Posterior vena cava (tissue), 2 donors: ENCODE measurements at regions not wholly inside any gene's neighbourhood (a gene's known extent, or its start where the extent isn't known, plus 50 kb on each side); places are given as distances from the start of the nearest gene placed in this dataset.
A peak's percentile ranks its signal among the peaks of the same experiment; 100 is the strongest.

Experiments used
- DNase-seq: peaks from one replicate; pipeline ENCODE4 v3.0.0-alpha.2; 2020; ENCODE audit warnings: low spot score
- intact Hi-C, 2 donors: fragments of 100-400 bp; cut with DNase I; formaldehyde crosslinking; loops; one replicate each; pipeline versions ENCODE4 v1.14.1 to v1.14.2; 2022 to 2023
- donor health status: DM: yes; HTN: yes; CAD: no.
- donor health status: DM: yes; HTN: yes; CAD: no.

DNA sequence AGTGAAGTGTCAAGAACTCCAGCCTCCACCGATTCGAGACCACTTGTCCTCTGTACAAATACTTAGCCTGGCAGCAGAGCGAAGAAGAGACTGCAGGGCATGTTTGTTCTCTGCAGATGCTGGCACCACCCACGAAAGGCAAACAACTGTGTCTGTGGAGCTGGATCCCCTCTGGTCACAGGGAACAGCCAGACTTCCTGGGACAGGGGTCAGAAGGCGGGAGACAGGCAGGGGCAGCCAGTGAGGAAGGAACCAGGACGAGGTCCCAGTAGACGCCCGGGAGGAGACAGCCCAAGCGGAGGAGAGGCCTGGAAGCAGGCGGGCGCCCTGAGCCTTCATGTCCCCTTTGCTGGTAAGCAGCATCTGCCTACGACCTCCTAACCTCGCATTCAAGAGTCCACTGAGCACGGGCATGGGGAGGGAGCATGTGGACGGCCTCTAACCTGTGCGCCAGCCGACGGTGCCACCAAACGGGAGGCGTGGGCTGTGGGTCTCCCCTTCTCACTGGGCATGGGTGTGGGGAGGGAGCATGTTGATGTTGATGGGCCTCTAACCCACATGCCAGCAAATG, 265.5 kb downstream of the DLL1 start:
- DNase-seq = peak; percentile 75
- intact Hi-C loops = no loop called here

DNA sequence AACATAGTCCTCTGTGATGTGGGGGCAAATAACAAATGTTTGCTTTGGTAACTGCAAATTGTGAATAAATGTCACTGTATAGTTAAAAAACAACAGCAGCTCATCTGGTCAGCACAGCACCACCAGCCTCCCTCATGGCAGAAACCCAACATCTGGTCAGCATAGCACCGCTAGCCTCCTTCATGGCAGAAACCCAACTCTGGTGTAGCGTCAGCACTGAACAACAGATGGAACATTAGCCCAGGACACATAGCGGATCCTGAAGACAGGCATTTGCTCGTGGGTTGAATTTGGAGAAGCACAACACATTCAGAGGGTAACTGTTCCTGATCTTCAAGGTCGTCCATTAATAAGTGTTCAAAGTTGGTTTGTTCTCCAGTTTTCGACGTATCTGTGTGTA, 265.9 kb downstream of the DLL1 start:
- intact Hi-C loops = no loop called here
- peak; percentile 0 for DNase-seq

DNA sequence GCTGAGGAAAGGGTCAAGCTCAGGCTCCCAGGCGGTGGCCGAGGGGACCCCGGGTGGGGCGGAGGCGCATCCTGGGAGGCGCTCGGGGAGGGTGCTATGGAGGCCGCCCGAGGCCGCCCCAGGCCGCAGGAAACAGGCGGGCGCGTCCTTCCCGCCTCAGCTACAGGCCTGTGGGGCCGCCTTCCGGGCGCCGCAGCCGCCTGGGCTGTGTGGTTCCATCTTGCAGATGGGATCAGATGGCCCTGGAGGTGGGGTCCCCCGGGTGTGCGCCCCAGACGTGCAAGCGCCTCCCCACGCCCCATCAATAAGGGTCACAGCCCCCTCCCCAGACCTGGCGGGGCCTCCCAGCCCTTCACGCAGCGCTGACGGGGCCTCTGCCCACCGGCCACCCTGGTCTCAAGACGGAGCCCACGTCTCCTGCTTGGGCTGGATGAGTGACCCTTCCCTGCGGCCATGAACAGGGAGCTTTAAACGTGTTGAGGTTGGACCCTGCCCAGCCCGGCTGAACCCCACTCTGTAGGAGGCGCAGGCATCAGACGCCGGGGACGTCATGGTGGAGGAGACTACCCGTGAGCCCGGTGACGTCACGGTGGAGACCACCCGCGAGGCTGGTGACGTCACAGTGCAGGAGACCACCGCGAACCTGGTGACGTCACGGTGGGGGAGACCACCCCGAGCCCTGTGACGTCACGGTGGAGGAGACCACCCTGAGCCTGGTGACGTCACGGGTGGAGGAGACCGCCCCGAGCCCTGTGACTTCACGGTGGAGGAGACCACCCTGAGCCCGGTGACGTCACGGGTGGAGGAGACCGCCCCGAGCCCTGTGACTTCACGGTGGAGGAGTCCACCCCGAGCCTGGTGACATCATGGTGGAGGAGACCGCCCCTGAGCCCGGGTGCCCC, 267.0 kb downstream of the DLL1 start:
- DNase-seq = peak; percentile 78
- intact Hi-C loops = no loop called here

DNA sequence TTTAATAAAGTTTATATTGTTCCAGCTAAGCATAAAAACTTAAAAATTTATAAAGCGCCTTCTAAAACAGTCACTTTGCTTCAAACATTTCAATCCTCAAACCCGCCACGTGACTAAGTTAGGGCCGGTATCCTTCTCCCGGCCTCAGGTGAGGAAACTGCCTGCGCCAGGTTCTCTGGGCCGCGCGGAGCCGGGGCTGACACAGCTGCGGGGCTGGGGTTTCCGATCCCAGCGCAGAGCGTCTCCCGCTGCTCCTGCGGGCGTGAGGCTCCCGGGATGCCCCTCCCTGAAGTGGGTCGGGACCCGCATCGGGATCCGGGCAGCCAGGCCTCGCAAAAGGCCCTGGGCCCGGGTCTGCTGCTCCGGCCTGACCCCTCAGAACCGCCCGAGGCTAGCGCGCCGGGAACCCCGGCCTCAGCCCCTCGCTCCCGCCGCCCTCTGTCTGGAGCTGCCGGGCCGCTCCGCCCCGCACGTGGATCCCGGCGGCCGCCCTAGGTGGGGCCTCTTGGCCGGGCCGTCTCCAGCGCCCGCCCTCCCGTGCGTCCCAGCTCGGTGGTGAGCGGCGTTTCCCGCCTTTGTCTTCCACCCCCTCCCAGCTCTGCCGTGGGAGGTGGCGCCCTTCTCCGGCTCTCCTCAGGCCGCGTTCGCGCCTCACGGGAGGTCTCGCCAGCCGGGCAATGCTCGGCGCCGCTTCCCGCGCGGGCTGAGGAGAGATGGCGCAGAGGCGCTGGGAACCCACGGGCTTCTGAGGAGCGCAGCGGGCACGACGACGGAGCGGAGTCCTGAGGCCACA, 267.9 kb downstream of the DLL1 start:
- intact Hi-C loops = no loop called here
- no peak for DNase-seq

GRCh38 chr6:170022291-170022722, 268.6 kb downstream of the DLL1 start:
- intact Hi-C loops = no loop called here
- DNase-seq = no peak

GRCh38 chr6:170021579-170021978, 269.3 kb downstream of the DLL1 start:
- DNase-seq = no peak
- intact Hi-C loops = no loop called here

DNA sequence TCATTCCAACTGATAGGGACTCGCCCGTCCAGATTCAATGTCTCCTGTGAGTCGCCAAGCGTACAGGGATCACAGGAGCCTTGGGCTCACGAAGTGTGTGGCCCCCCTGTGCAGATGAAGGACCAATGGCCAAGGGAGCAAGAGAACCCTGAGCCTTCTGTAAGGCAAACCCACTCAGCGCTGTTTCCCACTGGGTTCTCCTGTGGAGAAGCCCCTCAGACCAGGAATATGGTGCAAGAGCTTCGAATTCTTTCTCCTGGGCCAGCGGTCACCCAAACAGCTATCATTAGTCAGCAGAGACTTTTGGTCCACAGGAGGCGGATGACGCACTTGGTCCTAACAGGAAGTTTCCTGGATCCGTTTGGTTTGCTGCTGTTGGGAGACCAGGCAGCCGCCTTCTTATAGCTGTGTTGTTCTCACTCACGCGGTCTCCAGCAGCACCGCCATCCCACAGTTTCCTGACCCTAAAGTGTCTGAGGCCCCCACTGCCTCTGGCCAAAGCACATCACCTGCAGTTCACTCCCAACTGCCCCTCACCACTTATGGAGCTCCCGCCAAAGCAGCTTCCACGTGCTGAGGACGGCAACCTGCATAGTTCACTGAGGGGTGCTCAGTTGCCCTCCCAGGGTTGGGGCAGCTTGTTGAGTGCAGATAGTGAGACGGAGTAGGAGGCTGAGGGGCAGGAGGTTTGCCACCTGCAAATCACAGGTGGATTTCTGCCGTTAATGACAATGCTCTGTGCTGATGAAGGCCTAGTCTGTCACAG, 268.6 kb downstream of the ERMARD start:
- DNase-seq = no peak
- intact Hi-C loops = no loop called here

DNA sequence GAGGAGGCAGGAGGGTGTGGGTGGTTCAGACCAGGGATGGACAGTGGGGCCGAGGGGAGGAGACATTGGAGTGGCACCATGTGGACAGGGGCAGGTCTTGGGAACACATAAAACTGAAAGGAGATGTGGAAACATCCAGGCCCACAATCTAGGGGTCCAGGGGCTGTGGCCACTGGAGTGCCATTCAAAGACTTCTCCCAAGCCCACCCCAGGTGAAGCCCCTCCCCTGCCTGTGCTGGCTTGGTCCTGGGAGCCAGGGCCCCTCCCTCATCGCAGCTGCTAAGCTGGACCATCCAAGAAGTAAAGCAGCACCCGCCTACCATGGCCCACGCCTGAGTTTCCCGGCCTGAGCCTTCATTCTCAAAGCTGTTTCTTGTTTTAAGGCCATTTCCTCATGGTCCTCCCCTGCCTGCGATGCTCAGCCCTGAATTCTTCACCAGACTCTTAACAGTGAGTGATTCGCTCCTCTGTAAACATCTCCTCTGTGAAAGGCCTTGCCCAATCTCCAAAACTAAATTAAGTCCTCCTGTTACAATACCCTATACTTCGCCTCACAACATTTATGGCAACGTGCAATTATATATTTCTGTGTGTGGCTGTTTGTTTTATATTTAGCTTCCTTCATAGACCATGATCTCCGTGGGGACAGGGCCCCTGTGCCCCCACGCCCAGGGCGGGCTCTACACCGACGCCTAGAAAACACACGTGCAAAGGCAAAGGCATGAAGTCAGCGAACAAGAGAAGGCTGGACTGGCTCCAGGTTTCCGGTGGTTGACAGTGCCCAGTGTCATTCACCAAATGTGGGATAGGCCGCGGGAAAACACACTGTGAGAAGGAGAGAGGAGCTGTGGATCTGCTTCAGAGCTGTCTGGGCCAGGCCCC, 267.8 kb downstream of the ERMARD start:
- no peak for DNase-seq
- intact Hi-C loops = no loop called here

DNA sequence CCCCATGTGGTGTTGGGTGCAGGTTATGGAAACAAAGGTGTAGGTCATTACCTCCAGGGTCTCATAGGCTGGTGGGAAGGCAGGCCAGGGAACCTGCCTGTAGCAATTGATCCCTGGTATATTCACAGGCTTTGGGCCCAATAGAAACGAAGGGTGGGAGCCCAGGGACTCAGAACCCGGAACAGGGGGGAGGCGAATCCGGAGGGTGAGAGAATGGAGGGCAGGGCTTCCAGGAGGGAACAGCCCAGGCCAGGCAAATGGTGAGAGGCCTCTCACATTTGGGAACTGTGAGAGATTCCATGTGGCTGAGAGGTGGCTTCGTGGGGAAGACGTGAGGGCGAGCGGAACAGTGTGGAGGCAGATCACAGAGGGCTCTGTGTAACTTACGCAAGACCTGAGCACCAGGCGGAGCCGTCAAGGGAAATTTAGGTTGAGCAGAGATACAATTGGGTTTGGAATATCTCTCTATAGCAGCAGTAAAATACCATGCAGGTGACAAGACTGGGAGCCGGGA, 267.1 kb downstream of the ERMARD start:
- DNase-seq = no peak
- intact Hi-C loops = no loop called here

- DNase-seq = no peak
- intact Hi-C loops = no loop called here
These were observed 266.3 kb downstream of the ERMARD start for GRCh38 chr6:170017603-170018320.

DNA sequence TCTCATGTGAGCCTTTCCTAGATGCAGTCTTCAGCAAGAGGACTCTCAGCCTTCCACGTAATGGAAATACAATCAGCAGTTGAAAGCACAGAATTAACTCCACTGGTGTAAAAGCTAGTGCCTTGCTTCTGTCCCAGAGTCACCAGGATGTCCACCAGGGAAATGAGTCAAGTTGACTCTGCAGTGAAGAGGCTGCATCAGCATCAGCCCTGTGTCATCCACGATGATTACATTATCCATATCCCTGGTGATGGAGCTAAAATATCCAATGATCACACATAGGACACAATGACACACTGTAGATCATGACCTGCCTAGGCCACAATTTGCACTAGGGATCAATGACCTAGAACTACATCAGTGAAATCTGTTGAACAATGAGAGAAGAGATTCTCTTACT, 262.4 kb downstream of the ERMARD start:
- no peak for DNase-seq
- intact Hi-C loops = no loop called here

DNA sequence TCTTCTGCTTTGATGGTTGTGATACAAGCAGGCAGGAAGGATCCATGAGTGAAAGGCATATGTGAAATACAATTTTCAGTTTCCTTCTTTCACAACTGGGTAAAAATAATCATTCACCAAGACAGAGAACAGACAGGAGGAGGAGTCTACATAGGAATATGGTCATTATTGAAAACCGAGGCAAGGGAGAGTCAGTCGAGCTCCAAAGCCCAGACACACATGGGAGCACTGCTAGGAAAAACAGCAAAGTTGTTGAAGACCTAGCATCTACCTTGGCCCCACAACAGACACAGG, 260.6 kb downstream of the ERMARD start:
- no peak for DNase-seq
- intact Hi-C loops = no loop called here

GRCh38 chr6:170011204-170012036, 260.0 kb downstream of the ERMARD start:
- intact Hi-C loops = no loop called here
- no peak for DNase-seq

- DNase-seq = no peak
- intact Hi-C loops = no loop called here
These were observed 259.3 kb downstream of the ERMARD start for GRCh38 chr6:170010665-170011203.

DNA sequence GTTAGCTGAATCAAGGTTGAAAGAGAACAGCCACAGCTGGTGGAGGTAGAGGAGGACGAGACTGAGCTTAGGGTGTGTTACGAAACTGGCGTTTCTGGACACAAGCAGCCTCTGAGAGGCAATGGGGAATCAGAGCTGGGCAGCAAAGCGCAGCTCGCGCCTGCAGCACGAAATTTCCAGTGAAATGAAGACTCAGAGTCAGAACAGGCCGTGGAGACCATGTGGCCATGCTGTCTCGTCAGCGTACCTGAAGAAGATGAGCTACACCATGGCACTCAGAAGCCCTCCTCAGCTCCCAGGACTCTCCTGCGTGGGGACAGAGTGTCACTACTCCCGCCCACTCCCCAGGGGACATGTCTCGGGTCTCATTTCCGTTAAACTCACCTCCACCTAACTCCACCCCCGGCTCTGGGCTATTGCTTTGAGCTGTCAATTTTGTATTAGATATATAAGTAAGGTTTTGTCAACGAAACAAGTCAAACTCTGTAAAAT, 256.9 kb downstream of the ERMARD start:
- DNase-seq = no peak
- intact Hi-C loops = no loop called here

DNA sequence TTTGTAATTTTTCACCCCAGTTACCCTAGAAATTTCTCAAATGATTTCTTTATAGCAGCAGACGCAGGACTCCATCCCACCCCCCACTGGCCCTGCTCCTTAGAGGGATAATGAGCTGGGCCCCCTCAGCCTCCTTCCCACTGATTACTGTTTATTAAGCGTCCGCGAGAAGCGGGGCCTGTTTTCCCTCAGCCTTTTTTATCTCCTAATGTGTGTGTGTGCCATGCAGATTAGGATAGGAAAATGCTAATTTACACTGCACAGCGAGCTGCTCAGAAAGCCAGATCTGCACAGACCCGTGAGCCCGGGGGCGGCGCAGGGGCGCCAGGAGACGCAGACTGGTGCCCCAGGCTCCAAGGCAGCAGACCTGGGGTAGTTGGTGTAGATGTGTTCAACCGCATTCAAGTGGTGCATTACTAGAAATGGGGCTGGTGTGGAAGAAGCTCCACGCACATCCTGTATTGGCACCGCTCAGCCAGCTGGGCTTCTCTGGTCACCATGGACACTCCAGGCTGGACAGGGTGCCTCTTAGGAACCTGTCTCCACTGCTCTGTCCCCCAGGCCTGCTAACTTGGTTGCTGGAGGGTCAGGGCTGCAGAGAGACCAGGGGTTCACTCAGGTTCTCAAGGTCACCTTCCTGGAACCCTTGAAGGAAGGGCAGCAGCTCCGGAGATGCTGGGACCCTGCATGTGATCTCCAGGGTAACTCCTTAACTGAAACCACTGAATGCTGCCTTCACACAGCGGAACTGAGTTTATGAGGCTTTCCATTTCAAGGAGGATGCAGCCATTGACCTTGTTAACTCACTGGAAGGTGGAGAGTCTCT, 256.3 kb downstream of the ERMARD start:
- DNase-seq = no peak
- intact Hi-C loops = no loop called here
